ENCODE measurements at regions not wholly inside any gene's neighbourhood (a gene's known extent, or its start where the extent isn't known, plus 50 kb on each side); places are given as distances from the start of the nearest gene placed in this dataset.
"Not testable (repeated sequence)": the region's sequence is repeated elsewhere in the genome, so short reads cannot be mapped to it uniquely, and the experiment has no call there.

DNA sequence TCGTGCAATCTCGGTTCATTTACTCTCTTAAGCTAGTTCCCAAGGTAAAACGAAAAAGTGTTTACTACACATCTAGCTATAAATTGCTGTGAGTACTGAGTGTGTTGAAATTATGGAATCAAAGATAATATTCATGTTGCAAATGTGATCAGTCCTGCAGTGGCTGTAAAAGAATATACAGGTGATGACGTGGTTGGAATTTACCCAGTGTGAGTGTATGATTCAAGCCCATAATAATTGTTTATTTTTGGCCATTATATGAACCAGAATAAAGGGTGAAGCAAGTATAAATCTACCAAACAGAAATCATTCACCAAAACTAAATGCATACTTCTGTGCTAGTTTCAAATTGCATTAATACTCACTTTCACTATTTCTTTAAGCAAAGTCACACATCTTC is 1363.6 kb upstream of the CHAC2 start:
- no peak for DNase-seq (ENCODE audit: low read depth, low spot score)

DNA sequence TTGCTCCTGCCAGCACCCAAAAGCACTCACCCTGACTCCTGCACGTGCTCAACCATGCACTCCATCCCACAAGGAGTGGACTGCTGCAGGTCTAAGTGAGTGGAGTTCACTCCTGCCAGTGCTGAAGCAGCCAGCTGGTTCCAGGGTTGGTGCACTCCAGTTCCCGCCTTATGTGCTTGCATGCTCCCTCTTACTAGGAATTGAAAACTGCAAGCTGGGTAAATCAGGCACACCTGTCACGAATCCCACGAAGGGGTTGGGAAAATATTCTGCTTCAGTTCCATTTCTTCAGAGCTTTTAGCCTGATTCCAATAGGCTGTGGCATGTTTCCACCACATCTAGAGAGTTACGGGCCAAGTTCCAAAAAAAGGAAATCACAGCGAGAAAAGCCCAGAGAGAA is 1365.5 kb upstream of the CHAC2 start:
- DNase-seq (ENCODE audit: low read depth, low spot score) = no peak

DNA sequence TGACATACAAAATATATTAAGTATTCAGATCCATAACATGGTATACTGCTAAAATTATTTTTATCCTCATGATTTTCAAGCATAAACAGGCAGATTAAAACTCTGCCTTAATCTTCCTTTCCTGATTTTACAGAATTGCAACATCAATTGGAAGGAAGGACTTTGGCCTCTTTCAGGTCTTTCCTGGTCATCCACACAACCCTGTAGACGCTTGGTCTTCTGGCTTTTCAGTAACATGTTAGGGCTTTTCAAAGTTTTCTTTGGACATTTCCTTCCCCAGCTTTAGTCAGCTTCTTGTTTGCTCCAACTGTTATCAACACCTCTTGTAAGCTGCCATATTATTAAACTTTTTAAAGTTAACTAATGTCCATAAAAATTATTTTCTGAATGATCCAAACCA is 1364.9 kb upstream of the NRXN1 start:
- no peak for DNase-seq (ENCODE audit: low read depth, low spot score)

DNA sequence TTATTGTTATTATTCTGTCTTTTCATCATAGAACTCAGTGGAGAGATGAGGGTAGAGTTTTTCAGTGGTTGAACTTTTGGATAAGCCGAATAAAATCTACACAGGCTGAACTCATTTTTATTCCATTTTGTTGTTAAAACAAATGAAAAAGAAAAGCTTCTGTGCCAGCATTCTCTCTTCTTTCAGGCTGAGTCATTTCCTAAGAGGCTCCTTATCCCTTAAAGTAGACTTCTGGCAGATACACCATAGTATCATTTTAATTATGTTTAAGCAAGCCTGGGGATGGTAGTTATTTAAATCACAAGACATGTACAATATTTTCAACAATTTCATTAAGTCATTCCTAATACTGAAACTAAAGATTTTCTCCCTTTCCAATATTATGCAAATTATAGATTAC is 1364.0 kb upstream of the NRXN1 start:
- no peak for DNase-seq (ENCODE audit: low read depth, low spot score)

DNA sequence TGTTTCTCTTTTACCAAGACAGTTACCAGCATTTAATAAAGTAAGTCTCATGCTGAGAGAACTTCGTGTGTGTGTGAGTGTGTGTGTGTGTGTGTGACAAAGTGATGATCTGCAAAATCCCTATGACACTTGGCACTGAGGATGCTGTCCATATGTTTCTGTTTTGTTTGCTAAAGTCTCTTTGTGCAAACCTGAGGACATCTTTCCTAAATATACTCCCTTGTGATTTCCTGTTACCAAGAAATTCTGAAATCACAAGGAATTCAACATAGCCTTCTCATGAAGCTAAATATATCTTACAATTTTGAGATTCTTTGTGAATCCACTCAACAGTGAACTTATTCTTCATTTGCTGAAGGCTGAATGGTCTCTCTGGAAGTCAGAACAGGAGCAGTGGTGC is 1359.7 kb upstream of the NRXN1 start:
- DNase-seq (ENCODE audit: low read depth, low spot score) = no peak

DNA sequence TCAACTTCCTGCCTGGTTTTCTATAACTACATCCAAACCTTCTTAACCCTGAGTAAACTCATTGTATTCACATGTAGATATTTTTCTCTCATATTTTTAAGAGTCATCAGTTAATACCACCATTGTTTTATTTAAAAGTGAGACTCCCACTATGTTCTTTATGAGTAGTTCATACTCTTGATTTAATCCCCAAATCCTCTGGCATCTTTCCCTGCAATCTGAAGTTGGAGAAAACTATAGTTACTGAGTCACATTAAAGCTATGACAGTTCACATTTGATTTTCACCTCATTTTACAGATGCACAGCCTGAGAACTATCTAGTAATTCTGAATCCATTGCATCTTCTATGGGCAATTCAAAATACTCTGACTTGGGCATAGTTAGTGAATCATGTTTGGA is 1358.7 kb upstream of the NRXN1 start:
- no peak for DNase-seq (ENCODE audit: low read depth, low spot score)

DNA sequence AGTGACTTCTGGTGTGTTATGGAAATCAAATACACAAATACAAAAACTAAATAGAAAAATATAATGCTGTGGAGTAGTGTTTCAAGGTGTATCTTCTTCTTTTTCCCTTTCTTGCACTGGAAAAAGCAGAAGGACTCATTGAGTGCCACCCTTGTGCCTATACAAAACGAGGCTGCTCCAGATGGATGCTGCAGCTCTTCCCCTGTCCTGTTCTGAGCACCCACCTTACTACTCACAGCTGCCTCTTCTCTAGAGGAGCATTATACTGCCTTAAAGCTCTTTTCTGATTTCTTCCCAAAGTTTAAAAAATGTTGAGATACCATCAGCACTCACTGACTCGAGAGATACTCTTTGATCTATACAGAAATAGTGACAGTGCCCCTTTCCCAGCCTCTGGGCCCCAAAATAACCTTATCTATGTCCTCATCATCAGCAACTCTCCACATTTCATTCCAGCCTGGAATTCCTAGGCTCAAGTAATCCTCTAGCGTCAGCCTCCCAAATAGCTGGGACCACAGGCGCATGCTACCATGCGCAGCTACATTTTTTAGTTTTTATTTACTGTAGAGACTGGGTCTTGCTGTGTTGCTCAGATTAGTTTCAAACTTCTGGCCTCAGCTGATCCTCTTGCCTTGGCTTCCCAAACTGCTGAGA is 1356.1 kb upstream of the NRXN1 start:
- DNase-seq (ENCODE audit: low read depth, low spot score) = no peak

DNA sequence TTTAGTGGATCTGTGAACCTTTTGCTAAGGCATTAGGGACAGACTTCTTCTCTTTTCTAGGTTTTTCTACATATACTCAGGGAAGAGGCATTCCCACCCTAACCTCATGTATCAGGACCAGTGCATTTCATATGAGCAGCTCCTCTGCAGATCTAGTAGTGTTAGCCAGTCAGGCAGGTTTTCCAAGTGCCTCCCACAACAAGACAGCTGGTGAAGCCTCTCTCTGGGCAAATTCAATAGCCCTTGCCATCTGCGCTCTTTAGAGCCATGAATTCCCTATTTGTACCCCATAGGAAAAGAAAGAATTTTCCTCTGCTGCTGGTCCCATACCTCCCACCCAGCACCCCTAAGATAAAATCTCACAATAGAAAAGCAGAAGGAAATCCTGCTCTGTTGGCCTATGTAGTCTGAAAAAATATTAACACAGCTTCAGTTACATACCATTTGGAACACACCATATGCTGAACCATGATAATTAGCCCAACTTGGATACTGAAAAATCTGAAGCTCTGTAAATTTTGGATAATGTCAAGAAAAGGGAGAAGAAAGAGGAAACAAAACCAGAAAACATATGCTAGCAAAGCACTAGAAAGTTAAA is 1354.6 kb upstream of the NRXN1 start:
- DNase-seq (ENCODE audit: low read depth, low spot score) = no peak

DNA sequence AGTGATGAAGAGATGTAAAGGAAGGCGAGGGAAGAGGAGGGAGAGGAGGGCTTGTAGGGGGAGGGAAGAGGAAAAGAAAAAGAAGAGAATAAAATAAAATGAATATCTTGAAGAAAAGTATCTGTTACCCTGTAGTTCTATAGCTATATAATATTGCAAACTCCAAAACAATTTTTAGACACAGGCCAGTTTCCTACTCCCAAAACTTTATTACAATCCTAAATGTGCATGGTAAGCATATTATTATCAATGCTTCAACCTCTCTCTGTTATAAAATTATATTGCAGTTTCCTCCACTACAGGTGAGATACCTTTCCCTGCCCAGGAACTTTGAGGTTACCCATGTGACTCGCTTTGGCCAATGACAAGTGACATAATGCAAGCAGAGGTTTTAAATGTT is 1351.6 kb upstream of the NRXN1 start:
- no peak for DNase-seq (ENCODE audit: low read depth, low spot score)

DNA sequence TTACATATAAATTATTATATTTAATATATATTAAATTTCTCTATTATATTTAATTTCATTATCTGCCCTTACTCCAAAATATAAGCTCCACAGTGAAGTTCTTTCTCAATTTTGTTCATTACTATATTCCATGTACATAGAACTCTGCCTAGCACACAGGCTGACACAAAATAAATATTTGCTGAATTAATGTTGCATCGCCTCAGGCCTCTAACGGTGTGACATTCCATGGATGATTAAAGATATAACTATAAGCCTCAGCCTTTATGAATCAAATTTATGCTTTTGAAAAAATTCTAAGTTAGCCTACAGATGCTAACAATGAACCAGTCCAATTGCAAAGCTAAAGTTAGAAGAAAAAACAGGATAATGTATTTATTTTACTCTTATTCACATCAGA is 1337.2 kb upstream of the NRXN1 start:
- DNase-seq (ENCODE audit: low read depth, low spot score) = no peak

DNA sequence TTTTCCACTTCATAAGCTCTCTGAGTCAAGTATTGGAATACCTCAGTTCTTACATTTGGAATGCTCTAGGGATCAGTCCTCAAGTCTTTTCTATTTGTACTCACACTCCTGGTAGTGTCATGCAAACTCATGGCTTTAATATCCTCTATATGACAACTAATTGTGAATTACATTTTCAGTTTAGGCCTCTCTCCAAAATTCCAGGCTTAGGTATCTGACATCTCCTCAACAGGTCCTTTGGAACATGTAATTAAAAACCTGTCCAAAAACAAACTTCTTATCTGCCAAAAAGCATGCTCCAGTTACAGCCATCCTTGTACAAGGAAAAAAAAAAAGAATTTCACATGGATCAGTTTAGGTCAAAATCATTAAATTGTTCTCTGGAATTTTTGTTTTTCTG is 1336.2 kb upstream of the NRXN1 start:
- no peak for DNase-seq (ENCODE audit: low read depth, low spot score)

DNA sequence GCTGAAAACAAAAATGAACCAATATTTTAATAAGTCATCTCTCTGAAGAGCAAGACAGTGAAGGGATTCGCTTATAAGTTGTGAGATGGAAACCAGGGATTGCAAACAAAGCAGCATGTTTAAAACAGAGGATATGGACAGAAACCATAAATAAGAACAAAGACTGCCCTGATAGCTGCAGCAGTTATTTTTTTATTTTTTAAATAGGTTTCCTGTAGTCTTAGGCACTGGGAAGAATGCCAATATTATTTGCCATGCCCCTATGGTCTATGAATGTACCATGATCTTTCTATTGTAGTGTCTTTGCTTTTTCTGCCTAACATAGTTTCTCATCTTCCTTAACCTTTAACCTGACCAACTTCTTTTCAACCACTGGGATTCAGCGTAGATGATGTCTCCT is 1334.0 kb upstream of the NRXN1 start:
- no peak for DNase-seq (ENCODE audit: low read depth, low spot score)

DNA sequence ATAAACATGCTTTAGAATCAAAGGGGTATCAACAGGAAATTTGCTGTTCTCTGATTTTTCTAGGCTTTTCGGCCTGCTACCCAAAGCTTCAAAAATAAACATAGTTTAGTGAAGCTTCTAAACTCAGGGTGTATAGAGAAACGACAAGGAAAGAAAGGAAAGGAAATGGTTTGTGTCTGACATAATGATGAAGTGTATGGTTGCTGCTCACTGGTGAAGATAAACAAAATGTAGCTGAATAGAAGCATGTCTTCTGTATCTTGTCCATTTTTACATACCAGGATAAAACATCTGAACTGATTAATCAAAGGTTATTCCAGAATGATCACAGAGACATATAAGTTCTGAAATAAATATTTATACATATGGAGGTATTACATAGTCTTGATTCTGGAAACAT is 1324.6 kb upstream of the NRXN1 start:
- no peak for DNase-seq (ENCODE audit: low read depth, low spot score)

DNA sequence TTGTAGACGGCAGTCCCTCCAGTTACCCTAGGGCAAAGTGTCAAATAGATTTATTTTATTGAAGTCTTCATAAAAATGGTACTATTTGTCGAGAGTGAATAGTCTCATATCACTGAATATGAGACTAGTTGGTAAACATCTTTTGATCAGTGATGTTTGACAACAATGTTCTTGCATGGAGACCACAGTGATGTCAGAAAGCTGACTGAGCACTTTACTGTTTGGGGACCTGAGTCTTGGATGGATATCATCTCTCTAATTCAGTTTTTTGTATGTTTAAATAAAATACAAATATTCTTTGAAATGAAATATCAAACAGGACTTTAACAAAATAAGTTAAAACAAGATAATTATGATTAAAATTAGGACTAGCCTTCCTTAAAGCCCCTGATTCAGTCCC is 1315.4 kb upstream of the NRXN1 start:
- DNase-seq (ENCODE audit: low read depth, low spot score) = no peak

DNA sequence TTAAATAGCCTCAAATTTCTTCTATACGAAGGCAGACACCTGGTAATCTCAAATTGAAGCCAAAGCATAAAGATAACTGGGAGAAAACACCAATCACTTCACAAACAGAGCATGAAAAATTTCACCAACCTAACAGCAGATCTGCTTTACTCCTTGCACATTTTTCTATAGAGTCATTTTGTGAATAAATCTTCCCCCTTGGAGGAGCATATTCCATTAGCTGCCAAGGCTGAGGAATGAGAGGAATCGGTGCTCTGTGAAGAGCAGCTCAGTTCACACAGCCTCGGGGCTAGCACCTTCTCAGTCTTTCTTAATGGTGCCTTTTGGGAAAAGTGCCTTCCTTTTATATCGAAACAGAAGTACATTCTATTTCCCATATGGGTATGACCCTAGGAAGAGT is 1313.7 kb upstream of the NRXN1 start:
- DNase-seq (ENCODE audit: low read depth, low spot score) = no peak

DNA sequence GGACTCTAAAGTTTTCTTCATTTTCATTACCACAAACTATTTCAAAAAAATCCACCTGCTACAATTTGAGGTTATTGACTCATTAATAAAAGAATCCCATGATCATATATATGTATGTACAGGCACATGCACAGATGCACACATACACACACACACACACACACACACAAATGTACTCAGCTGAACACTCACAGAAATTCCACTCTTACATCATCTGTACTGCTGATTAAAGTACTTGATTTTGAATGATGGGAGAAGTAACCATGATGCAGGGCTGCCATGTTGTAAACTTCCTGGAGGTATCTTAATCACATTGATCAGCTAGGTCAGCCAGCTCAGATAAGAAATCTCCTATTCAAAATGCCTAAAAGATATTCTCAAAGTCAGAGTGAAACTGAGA is 1313.2 kb upstream of the NRXN1 start:
- DNase-seq (ENCODE audit: low read depth, low spot score) = no peak

DNA sequence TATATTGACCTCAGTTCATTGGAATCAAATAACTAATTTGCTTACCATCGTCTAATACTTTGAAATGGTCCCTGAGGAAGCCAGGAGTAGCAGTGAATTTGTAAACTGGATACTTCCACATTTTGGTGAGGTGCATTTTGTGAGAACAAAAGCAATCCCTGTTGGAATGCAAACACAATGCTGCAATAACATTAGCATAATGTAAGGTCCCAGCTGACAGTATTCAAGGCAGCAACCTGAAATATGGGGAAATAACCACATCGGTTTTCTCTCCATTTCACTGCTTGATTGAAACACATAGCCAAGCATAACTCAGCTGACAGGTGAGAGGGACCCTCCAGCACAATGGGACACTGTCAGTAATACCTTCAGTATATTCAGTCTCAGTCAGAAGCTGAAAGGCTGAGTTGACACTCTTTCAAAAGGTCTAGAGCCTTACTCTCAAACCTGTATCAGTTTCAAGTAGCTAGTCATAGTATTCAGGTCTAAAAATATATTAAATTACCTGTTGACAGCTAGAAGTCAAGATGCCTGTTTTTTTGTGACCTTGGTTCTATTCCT is 1311.9 kb upstream of the NRXN1 start:
- DNase-seq (ENCODE audit: low read depth, low spot score) = no peak

DNA sequence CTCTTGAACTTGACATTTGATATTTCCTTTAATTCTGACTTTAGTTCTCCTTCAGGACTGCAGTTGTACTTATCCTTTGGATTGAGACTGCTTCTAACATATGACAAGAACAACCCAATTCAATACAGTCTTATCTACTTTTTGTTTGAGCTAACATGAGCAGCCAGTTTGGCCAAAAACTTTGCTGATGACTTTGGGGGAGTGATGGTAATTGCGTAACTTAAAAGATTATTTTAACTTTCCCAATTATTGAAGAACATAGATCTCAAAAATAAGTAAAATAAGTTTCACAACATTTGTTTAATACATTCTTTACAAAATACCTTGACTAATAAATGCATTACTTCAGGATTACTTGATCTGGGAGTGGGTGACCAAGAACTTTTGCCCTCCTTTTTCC is 1311.1 kb upstream of the NRXN1 start:
- no peak for DNase-seq (ENCODE audit: low read depth, low spot score)

DNA sequence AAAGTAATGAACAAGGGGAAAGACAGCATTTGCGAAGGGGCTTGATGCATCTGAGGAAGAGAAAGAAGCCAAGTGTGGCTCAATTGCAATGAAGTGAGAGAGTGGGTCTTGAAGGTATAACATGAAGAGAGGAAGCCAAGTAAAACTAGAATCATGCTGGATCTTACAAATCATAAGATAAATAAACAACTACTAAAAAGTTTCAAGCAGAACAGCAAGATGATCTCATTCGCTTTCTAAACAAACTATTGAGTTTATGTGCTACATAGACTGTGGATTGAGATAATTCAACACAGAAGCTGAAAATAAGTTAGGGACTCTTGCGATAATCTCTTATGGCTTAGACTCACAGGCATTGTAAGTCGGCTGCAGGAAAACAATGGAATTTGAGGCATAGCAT is 1310.5 kb upstream of the NRXN1 start:
- DNase-seq (ENCODE audit: low read depth, low spot score) = no peak

DNA sequence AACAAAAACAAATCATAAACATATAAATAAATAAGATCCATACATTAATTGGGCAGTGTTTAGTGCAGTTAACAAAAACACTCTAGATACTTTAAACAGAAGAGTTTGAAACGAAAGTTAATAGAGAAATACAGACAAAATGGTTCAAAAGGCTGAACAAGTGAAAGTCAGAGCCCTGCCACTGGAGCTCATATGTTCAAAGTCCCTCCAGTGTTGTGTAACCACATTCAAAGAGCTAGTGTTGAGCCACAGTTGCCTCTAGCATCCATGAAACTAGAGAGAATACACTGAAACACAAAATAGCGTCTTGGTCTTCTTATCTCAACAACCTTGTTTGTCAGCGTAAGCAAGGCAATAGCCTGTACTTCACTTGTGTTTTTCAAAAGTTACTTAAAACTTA is 1309.8 kb upstream of the NRXN1 start:
- no peak for DNase-seq (ENCODE audit: low read depth, low spot score)

DNA sequence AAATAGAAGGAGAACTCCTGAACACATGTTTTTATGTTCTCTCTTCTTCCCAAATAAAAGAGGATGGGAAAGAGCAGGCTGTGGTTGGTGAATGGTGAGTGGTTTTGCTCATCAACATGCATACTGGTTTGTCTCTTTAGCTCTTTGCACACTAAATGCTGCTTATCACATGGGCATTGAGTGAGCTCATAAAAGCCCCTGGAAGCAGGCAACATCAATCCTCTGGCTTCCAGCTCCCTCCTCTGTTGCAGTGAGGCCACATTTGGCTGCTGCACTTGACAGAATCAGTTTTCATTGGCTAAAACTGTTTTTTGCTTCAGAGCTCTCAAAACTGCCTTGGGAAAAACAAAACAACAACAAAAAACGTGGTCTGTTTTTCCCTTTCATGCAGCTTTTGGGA is 1308.2 kb upstream of the NRXN1 start:
- DNase-seq (ENCODE audit: low read depth, low spot score) = no peak

DNA sequence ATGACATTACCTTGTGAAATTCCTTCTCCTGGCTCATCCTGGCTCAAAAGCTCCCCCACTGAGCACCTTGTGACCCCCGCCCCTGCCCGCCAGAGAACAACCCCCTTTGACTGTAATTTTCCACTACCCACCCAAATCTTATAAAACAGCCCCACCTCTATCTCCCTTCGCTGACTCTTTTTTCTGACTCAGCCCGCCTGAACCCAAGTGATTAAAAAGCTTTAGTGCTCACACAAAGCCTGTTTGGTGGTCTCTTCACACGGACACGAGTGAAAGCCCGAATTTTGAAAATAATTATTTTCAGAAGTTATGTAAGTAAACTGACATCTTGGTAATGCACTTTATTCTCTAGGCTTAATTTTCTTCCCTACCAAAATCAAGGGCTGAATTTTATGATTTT is 1305.9 kb upstream of the NRXN1 start:
- not testable (repeated sequence) for DNase-seq (ENCODE audit: low read depth, low spot score)

DNA sequence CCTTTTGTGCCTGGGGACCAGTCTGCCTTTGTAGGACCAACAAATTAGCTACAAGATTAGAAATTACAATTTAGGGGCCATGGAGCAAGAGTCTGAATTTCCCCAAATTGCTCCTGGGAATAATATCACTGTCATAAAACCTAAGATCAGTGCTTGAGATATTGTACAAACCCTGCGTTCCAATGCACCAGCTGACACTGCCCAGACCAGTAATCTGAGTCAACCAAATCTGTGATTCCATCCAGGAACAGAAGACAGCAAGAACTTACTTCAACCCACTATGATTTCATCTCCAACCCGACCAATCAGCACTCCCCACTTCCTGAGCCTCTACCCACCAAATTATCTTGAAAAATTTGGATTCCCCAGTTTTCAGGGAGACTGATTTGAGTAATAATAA is 1305.0 kb upstream of the NRXN1 start:
- no peak for DNase-seq (ENCODE audit: low read depth, low spot score)

DNA sequence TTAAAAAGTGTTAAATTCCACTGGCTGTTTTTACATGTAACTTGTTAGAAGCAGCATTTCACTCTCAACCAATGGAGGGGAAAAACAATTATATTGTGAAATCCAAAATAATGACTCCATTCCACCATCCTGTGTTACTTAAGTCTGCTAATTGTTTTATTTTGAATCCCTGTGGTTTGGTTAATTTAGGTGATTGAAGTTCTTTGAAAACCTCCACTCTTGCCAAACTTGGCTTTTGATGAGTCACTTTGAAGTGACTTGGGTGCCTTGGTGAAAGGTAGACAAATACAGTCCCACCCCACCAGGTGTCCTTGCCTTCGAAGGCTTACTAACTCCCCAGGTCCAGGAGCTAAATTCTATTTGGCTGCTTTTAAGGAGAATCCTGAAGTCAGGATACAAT is 1303.8 kb upstream of the NRXN1 start:
- DNase-seq (ENCODE audit: low read depth, low spot score) = no peak

Data from pulmonary artery endothelial cell (primary cell).